Parathyroid adenoma (tissue), 2 donors: ENCODE measurements at regions not wholly inside any gene's neighbourhood (a gene's known extent, or its start where the extent isn't known, plus 50 kb on each side); places are given as distances from the start of the nearest gene placed in this dataset.

ENCODE experiments used
- H2AFZ ChIP-seq: fragments of 300-600 bp; sonication (generic); one replicate; pipeline ENCODE4 v1.7.0; 2017; ENCODE audit warnings: antibody characterized with exemption, mild to moderate bottlenecking
- H3K27ac ChIP-seq: fragments of 300-600 bp; sonication (generic); one replicate; pipeline ENCODE4 v1.7.0; 2017
- H3K27me3 ChIP-seq: fragments of 300-600 bp; sonication (generic); one replicate; pipeline ENCODE4 v1.7.0; 2017; ENCODE audit warnings: low read length; ENCODE audit not compliant: control insufficient read depth, insufficient read depth
- H3K36me3 ChIP-seq: fragments of 300-600 bp; sonication (generic); one replicate; pipeline ENCODE4 v1.7.0; 2017; ENCODE audit warnings: low read length; ENCODE audit not compliant: control insufficient read depth, insufficient read depth
- H3K4me1 ChIP-seq: fragments of 300-600 bp; sonication (generic); one replicate; pipeline ENCODE4 v1.7.0; 2017; ENCODE audit warnings: control low read depth
- H3K4me2 ChIP-seq: fragments of 300-600 bp; sonication (generic); one replicate; pipeline ENCODE4 v1.7.0; 2017; ENCODE audit warnings: low read length
- H3K4me3 ChIP-seq: fragments of 300-600 bp; sonication (generic); one replicate; pipeline ENCODE4 v1.7.0; 2017; ENCODE audit warnings: low read depth, low read length
- H3K79me2 ChIP-seq: fragments of 300-600 bp; sonication (generic); one replicate; pipeline ENCODE4 v1.7.0; 2017; ENCODE audit warnings: control low read depth
- H3K9ac ChIP-seq: fragments of 300-600 bp; sonication (generic); one replicate; pipeline ENCODE4 v1.7.0; 2017; ENCODE audit warnings: mild to moderate bottlenecking
- H3K9me3 ChIP-seq: fragments of 300-600 bp; sonication (generic); one replicate; pipeline ENCODE4 v1.7.0; 2017; ENCODE audit warnings: low read length; ENCODE audit not compliant: control insufficient read depth
- TF ChIP-seq, protein P1 (sequence below): fragments of 300-600 bp; sonication (generic); IDR thresholded peaks from one replicate; pipeline ENCODE4 v1.7.0; 2017; ENCODE audit warnings: antibody characterized with exemption, mild to moderate bottlenecking
- donor health status: primary hyperparathyroidism.

DNA sequence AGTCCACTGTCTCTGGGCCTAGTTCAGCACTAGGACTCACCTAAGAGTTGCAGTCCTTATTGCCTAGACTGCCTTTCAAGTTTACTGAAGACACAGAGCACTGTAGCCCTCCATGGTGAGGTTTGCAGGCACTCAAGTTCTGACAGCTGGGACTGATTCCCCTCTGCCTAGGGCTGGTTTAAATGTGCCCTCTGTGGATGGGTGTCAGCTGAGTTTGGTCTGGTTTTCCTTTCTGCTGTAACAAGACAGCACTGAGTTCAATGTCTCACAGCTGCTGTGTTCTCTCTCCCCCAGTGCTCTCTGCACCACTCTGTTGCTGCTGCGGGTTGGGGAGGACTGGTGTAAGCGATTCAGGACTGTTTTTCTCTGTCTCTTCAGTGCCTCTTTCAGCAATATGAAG, 75.2 kb upstream of the C1orf21 start:
- H2AFZ ChIP-seq = no peak overlapping the region
- H3K27ac ChIP-seq = no peak overlapping the region
- no peaks in the 10 kb centered on the region for H3K79me2 ChIP-seq
- H3K9me3 ChIP-seq = no peaks in the 10 kb centered on the region
- H3K4me2 ChIP-seq = no peak overlapping the region
- H3K4me1 ChIP-seq = no peaks in the 10 kb centered on the region
- no peaks in the 10 kb centered on the region for H3K27me3 ChIP-seq
- TF ChIP-seq, protein P1, sequence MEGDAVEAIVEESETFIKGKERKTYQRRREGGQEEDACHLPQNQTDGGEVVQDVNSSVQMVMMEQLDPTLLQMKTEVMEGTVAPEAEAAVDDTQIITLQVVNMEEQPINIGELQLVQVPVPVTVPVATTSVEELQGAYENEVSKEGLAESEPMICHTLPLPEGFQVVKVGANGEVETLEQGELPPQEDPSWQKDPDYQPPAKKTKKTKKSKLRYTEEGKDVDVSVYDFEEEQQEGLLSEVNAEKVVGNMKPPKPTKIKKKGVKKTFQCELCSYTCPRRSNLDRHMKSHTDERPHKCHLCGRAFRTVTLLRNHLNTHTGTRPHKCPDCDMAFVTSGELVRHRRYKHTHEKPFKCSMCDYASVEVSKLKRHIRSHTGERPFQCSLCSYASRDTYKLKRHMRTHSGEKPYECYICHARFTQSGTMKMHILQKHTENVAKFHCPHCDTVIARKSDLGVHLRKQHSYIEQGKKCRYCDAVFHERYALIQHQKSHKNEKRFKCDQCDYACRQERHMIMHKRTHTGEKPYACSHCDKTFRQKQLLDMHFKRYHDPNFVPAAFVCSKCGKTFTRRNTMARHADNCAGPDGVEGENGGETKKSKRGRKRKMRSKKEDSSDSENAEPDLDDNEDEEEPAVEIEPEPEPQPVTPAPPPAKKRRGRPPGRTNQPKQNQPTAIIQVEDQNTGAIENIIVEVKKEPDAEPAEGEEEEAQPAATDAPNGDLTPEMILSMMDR = no peak
- no peak overlapping the region for H3K9ac ChIP-seq
- H3K4me3 ChIP-seq = no peak overlapping the region
- H3K36me3 ChIP-seq = no peaks in the 10 kb centered on the region

DNA sequence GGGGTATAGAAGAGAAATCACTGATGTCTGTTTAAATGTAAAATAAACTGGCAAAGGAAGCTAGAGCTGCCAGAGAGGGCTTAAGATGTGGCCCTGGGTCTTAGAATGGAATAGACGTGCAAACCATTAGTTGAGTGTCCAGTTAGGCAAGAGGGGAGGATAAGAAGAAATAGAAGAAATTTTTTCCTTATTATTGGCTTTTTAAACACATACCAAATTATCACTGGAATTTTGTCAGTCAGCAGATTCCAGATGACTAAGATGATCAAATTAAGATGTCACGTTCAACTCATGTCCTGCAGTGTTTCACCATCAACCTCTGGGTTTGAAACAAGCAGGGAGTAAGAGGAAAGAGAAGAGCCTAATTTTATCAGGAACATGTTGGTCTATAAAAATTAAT, 71.6 kb upstream of the C1orf21 start:
- no peaks in the 10 kb centered on the region for H3K27me3 ChIP-seq
- H3K36me3 ChIP-seq = no peaks in the 10 kb centered on the region
- no peaks in the 10 kb centered on the region for H3K4me1 ChIP-seq
- no peak overlapping the region for H3K4me2 ChIP-seq
- TF ChIP-seq, protein P1 = no peak
- no peak overlapping the region for H3K9ac ChIP-seq
- H3K9me3 ChIP-seq = no peaks in the 10 kb centered on the region
- H2AFZ ChIP-seq = no peak overlapping the region
- H3K79me2 ChIP-seq = no peaks in the 10 kb centered on the region
- no peak overlapping the region for H3K4me3 ChIP-seq
- H3K27ac ChIP-seq = no peak overlapping the region

DNA sequence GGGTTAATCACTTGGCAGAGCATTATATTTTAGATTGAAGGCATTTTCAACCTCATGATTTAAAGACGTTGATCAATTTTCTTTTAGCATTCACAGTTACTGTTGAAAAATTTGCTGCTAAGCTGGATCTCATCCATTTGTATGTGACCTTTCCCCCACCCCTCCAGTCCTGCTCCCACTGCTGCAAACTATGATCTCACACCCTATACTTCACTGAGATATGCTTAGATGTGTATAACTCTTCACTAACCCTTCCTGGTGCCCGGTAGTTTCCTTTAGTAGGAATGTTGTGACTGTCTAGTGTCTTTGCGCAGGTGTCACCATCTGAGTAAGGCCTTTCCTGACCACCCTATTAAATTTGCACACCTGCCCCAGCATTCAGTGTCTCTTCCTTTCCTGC, 67.0 kb upstream of the C1orf21 start:
- H3K9me3 ChIP-seq = no peaks in the 10 kb centered on the region
- no peaks in the 10 kb centered on the region for H3K4me1 ChIP-seq
- no peaks in the 10 kb centered on the region for H3K27me3 ChIP-seq
- no peak overlapping the region for H2AFZ ChIP-seq
- no peaks in the 10 kb centered on the region for H3K36me3 ChIP-seq
- H3K27ac ChIP-seq = no peak overlapping the region
- H3K79me2 ChIP-seq = no peaks in the 10 kb centered on the region
- H3K4me3 ChIP-seq = no peak overlapping the region
- no peak overlapping the region for H3K4me2 ChIP-seq
- H3K9ac ChIP-seq = no peak overlapping the region
- TF ChIP-seq, protein P1 = no peak

DNA sequence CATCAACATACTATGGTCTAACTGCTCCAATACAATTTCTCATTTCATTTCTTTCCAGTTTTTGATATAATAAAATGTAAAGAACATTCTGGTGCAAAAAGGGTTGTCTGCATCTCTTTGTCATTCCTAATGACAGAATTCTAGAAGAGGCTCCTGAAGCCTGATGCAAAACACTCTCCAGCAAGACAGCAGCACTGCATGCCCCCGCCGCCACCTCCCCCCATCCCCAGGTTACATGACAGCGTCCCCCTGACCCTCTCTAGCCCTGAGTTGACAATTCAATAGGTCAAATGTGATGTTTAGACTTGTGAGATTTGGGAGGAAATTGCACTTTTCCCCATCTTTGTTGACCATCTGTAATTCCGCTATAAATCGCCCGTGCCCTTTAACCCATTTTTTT, 64.6 kb upstream of the C1orf21 start:
- no peak overlapping the region for H2AFZ ChIP-seq
- H3K27me3 ChIP-seq = no peaks in the 10 kb centered on the region
- H3K36me3 ChIP-seq = no peaks in the 10 kb centered on the region
- TF ChIP-seq, protein P1 = no peak
- no peak overlapping the region for H3K9ac ChIP-seq
- no peak overlapping the region for H3K27ac ChIP-seq
- H3K4me2 ChIP-seq = no peak overlapping the region
- H3K4me3 ChIP-seq = no peak overlapping the region
- no peaks in the 10 kb centered on the region for H3K9me3 ChIP-seq
- H3K79me2 ChIP-seq = no peaks in the 10 kb centered on the region
- no peaks in the 10 kb centered on the region for H3K4me1 ChIP-seq

DNA sequence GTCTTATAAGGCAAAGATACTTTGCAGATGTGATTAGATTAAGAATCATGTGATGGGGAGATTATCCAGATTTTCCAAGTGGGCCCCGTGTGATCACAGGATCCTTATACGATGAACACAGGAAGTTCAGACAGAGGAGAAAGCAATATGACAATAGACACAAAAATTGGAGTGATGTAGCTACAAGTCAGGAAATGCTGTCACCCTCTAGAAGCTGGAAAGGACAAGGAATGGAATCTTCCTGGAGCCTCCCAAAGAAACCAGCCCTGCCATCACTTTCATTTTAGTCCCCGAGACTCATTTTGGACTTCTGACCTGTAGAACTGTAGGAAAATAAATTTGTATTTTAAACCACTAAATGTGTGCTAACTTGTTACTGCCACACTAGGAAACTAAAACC, 61.9 kb upstream of the C1orf21 start:
- Histone ChIP-seq H2AFZ (no peak overlapping the region), H3K9me3 (no peaks in the 10 kb centered on the region), H3K4me2 (no peak overlapping the region), H3K27me3 (no peaks in the 10 kb centered on the region), H3K4me1 (no peaks in the 10 kb centered on the region), H3K79me2 (no peaks in the 10 kb centered on the region), H3K4me3 (no peak overlapping the region), H3K36me3 (no peaks in the 10 kb centered on the region), H3K9ac (no peak overlapping the region), H3K27ac (no peak overlapping the region)
- TF ChIP-seq, protein P1 = no peak
